WERI-Rb-1 (cell line): ENCODE measurements at regions not wholly inside any gene's neighbourhood (a gene's known extent, or its start where the extent isn't known, plus 50 kb on each side); places are given as distances from the start of the nearest gene placed in this dataset.

Source experiments
- DNase-seq: peaks from one replicate; pipeline ENCODE4 v3.0.0-alpha.2; 2020
- H3K27ac ChIP-seq: fragments of 250-450 bp; sonication (Bioruptor Pico); 2 replicates; pipeline ENCODE4 v1.5.1; 2020; ENCODE audit warnings: mild to moderate bottlenecking, moderate library complexity
- H3K27me3 ChIP-seq: fragments of 250-450 bp; sonication (Bioruptor Pico); 2 replicates; pipeline ENCODE4 v1.5.1; 2021; ENCODE audit warnings: mild to moderate bottlenecking, low read depth, moderate library complexity; ENCODE audit not compliant: insufficient read depth, severe bottlenecking
- H3K36me3 ChIP-seq: fragments of 250-450 bp; sonication (Bioruptor Pico); 2 replicates; pipeline ENCODE4 v1.5.1; 2020; ENCODE audit warnings: mild to moderate bottlenecking, moderate library complexity
- H3K4me3 ChIP-seq: 2 replicates; pipeline ENCODE4 v1.5.1; 2011; ENCODE audit warnings: low read depth, mild to moderate bottlenecking, control low read depth, low read length
- H3K9me3 ChIP-seq: fragments of 250-450 bp; sonication (Bioruptor Pico); 2 replicates; pipeline ENCODE4 v1.5.1; 2021; ENCODE audit warnings: mild to moderate bottlenecking, moderate library complexity; ENCODE audit not compliant: severe bottlenecking
- CTCF ChIP-seq: IDR thresholded peaks from 2 replicates; pipeline ENCODE4 v1.5.1; 2011; ENCODE audit warnings: low read depth, mild to moderate bottlenecking, control low read depth, inconsistent platforms, low read length

GRCh38 chr13:44819772-44820171 is 169.5 kb downstream of the NUFIP1 start:
- DNase-seq = no peak
- no peak overlapping the region for H3K27ac ChIP-seq
- H3K27me3 ChIP-seq = no peaks in the 10 kb centered on the region
- no peaks in the 10 kb centered on the region for H3K36me3 ChIP-seq
- H3K4me3 ChIP-seq = no peak overlapping the region
- TF ChIP-seq CTCF = no peak
- H3K9me3 ChIP-seq = no peaks in the 10 kb centered on the region

GRCh38 chr13:44819245-44819644 is 170.0 kb downstream of the NUFIP1 start:
- DNase-seq = no peak
- Histone ChIP-seq H3K4me3 (no peak overlapping the region), H3K27ac (no peak overlapping the region), H3K36me3 (no peaks in the 10 kb centered on the region), H3K27me3 (no peaks in the 10 kb centered on the region), H3K9me3 (no peaks in the 10 kb centered on the region)
- no peak for TF ChIP-seq CTCF

GRCh38 chr13:44818428-44818827 is 170.8 kb downstream of the NUFIP1 start:
- Histone ChIP-seq H3K9me3 (no peaks in the 10 kb centered on the region), H3K27ac (no peak overlapping the region)
- DNase-seq = peak; percentile 46

GRCh38 chr13:44818016-44818415 is 171.3 kb downstream of the NUFIP1 start:
- Histone ChIP-seq H3K27ac (no peak overlapping the region), H3K36me3 (no peaks in the 10 kb centered on the region), H3K27me3 (no peaks in the 10 kb centered on the region), H3K4me3 (no peak overlapping the region), H3K9me3 (no peaks in the 10 kb centered on the region)
- no peak for DNase-seq
- TF ChIP-seq CTCF = no peak

More at GRCh38 chr13:44818428-44818827, 170.8 kb downstream of the NUFIP1 start:
- no peaks in the 10 kb centered on the region for H3K27me3 ChIP-seq
- H3K4me3 ChIP-seq = no peak overlapping the region
- H3K36me3 ChIP-seq = no peaks in the 10 kb centered on the region
- peak; percentile 53 for TF ChIP-seq CTCF

GRCh38 chr13:44817131-44817671 is 172.1 kb downstream of the NUFIP1 start:
- TF ChIP-seq CTCF = no peak
- H3K27ac ChIP-seq = no peak overlapping the region

GRCh38 chr13:44816701-44817100 is 172.6 kb downstream of the NUFIP1 start:
- H3K9me3 ChIP-seq = no peaks in the 10 kb centered on the region
- no peak for DNase-seq
- H3K27ac ChIP-seq = no peak overlapping the region
- no peak for TF ChIP-seq CTCF
- H3K4me3 ChIP-seq = no peak overlapping the region
- no peaks in the 10 kb centered on the region for H3K36me3 ChIP-seq
- H3K27me3 ChIP-seq = no peaks in the 10 kb centered on the region

More at GRCh38 chr13:44817131-44817671, 172.1 kb downstream of the NUFIP1 start:
- no peaks in the 10 kb centered on the region for H3K9me3 ChIP-seq
- no peaks in the 10 kb centered on the region for H3K36me3 ChIP-seq
- no peak for DNase-seq
- no peaks in the 10 kb centered on the region for H3K27me3 ChIP-seq
- no peak overlapping the region for H3K4me3 ChIP-seq
